Right renal pelvis (tissue), 4 donors: ENCODE measurements at regions not wholly inside any gene's neighbourhood (a gene's known extent, or its start where the extent isn't known, plus 50 kb on each side); places are given as distances from the start of the nearest gene placed in this dataset.
"Not testable (repeated sequence)": the region's sequence is repeated elsewhere in the genome, so short reads cannot be mapped to it uniquely, and the experiment has no call there.

ENCODE experiments used
- DNase-seq, 4 donors: peaks; one replicate each; pipeline ENCODE4 v3.0.0-alpha.2; 2013; ENCODE audit warnings: low read depth in 4 of 4, low spot score in 3 of 4, missing footprints in 1 of 4

GRCh38 chr2:184371641-184372040 lies 226.7 kb upstream of the ZNF804A start:
- DNase-seq, result no peak

- DNase-seq, result no peak
These were observed 225.8 kb upstream of the ZNF804A start for GRCh38 chr2:184372484-184372883.

- DNase-seq, result no peak
These were observed 203.7 kb upstream of the ZNF804A start for GRCh38 chr2:184394642-184395041.

GRCh38 chr2:184402381-184402780 lies 195.9 kb upstream of the ZNF804A start:
- no peak for DNase-seq

- DNase-seq, result not testable (repeated sequence)
These were observed 191.2 kb upstream of the ZNF804A start for GRCh38 chr2:184407041-184407630.

- peak in 1 of 4 donors; percentile 7 for DNase-seq
These were observed 188.2 kb upstream of the ZNF804A start for GRCh38 chr2:184410160-184410559.

GRCh38 chr2:184413221-184413620 lies 185.1 kb upstream of the ZNF804A start:
- DNase-seq, result no peak

GRCh38 chr2:184413671-184414229 lies 184.6 kb upstream of the ZNF804A start:
- no peak for DNase-seq

- DNase-seq, result no peak
These were observed 182.0 kb upstream of the ZNF804A start for GRCh38 chr2:184416146-184416913.

- no peak for DNase-seq
These were observed 178.6 kb upstream of the ZNF804A start for GRCh38 chr2:184419744-184420143.

GRCh38 chr2:184421456-184421855 lies 176.9 kb upstream of the ZNF804A start:
- not testable (repeated sequence) for DNase-seq

- DNase-seq, result no peak
These were observed 173.2 kb upstream of the ZNF804A start for GRCh38 chr2:184425083-184425482.

- no peak for DNase-seq
These were observed 154.1 kb upstream of the ZNF804A start for GRCh38 chr2:184444217-184444616.

GRCh38 chr2:184444623-184445223 lies 153.6 kb upstream of the ZNF804A start:
- DNase-seq, result no peak

- no peak for DNase-seq
These were observed 148.6 kb upstream of the ZNF804A start for GRCh38 chr2:184449760-184450159.

GRCh38 chr2:184452907-184453306 lies 145.4 kb upstream of the ZNF804A start:
- no peak for DNase-seq

- no peak for DNase-seq
These were observed 142.7 kb upstream of the ZNF804A start for GRCh38 chr2:184455624-184456023.

- DNase-seq, result not testable (repeated sequence)
These were observed 141.6 kb upstream of the ZNF804A start for GRCh38 chr2:184456693-184457092.

- no peak for DNase-seq
These were observed 135.0 kb upstream of the ZNF804A start for GRCh38 chr2:184463102-184463865.

GRCh38 chr2:184463866-184464248 lies 134.5 kb upstream of the ZNF804A start:
- DNase-seq, result no peak

GRCh38 chr2:184468826-184469225 lies 129.5 kb upstream of the ZNF804A start:
- no peak for DNase-seq
